IPS DF 4.7 (cell line): ENCODE measurements at regions not wholly inside any gene's neighbourhood (a gene's known extent, or its start where the extent isn't known, plus 50 kb on each side); places are given as distances from the start of the nearest gene placed in this dataset.
"Not testable (repeated sequence)": the region's sequence is repeated elsewhere in the genome, so short reads cannot be mapped to it uniquely, and the experiment has no call there.

Experiments used
- DNase-seq: peaks from one replicate; pipeline ENCODE4 v3.0.0-alpha.2; 2013; ENCODE audit warnings: low spot score; ENCODE audit errors: extremely low read depth

- no peak for DNase-seq
Measured at GRCh38 chrX:121853762-121854613, 806.6 kb downstream of the GLUD2 start.

- no peak for DNase-seq
Measured at GRCh38 chrX:121854614-121854911, 807.2 kb downstream of the GLUD2 start.

- DNase-seq = no peak
Measured at GRCh38 chrX:121858867-121859647, 811.6 kb downstream of the GLUD2 start.

- DNase-seq = no peak
Measured at GRCh38 chrX:121863976-121864375, 816.6 kb downstream of the GLUD2 start.

GRCh38 chrX:121864561-121864960 is 817.2 kb downstream of the GLUD2 start:
- DNase-seq = no peak

GRCh38 chrX:121869876-121870477 is 822.6 kb downstream of the GLUD2 start:
- no peak for DNase-seq

GRCh38 chrX:121871122-121871521 is 823.7 kb downstream of the GLUD2 start:
- DNase-seq = no peak

GRCh38 chrX:121876305-121876704 is 828.9 kb downstream of the GLUD2 start:
- no peak for DNase-seq

GRCh38 chrX:121877337-121877736 is 829.9 kb downstream of the GLUD2 start:
- DNase-seq = not testable (repeated sequence)

- DNase-seq = no peak
Measured at GRCh38 chrX:121886557-121886956, 839.1 kb downstream of the GLUD2 start.

- no peak for DNase-seq
Measured at GRCh38 chrX:121894756-121895155, 847.3 kb downstream of the GLUD2 start.

GRCh38 chrX:121902463-121902862 is 855.1 kb downstream of the GLUD2 start:
- no peak for DNase-seq

GRCh38 chrX:121903961-121904360 is 856.6 kb downstream of the GLUD2 start:
- DNase-seq = no peak

- DNase-seq = no peak
Measured at GRCh38 chrX:121921258-121921657, 873.8 kb downstream of the GLUD2 start.

GRCh38 chrX:121931567-121931966 is 884.2 kb downstream of the GLUD2 start:
- DNase-seq = no peak

- DNase-seq = no peak
Measured at GRCh38 chrX:121932688-121933087, 885.3 kb downstream of the GLUD2 start.

GRCh38 chrX:121949041-121949760 is 901.8 kb downstream of the GLUD2 start:
- DNase-seq = no peak

GRCh38 chrX:121958886-121959285 is 911.5 kb downstream of the GLUD2 start:
- no peak for DNase-seq

GRCh38 chrX:121975671-121976070 is 928.3 kb downstream of the GLUD2 start:
- DNase-seq = no peak

- DNase-seq = no peak
Measured at GRCh38 chrX:121987163-121987562, 939.8 kb downstream of the GLUD2 start.

GRCh38 chrX:121987835-121988234 is 940.4 kb downstream of the GLUD2 start:
- DNase-seq = no peak

- no peak for DNase-seq
Measured at GRCh38 chrX:122004127-122004526, 956.7 kb downstream of the GLUD2 start.
